ENCODE measurements at regions not wholly inside any gene's neighbourhood (a gene's known extent, or its start where the extent isn't known, plus 50 kb on each side); places are given as distances from the start of the nearest gene placed in this dataset.

DNA sequence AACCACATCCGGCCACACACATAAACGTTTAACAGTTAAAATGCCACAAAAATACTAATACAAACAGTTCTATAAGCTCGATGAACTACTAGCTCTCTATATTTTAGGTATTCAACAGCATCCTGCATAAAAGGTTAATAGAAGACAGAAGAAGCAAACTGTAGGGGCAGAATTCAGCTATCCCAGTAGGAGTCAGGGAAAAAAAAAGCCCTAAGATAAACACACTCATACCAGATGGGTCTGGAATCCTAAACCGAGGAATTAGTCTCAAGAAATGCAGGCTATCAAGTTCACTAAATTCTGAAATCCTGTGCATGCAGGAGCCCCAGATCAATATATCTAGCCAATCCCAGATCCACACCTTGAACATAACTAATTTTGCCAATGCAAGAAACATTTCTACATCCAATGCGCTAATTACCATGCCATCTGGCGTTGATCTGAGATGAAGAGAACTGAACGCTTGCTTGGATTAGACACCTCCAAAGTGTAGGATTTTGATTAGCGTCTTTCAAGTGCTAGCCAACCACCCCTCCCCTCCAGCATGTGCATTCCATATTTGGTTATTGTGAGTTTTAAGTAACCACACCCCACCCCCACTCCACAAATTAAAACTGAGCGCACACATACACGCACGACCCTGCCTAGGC lies 512.2 kb upstream of the INTU start:
- no peak for DNase-seq (ENCODE audit: low read depth in 2 of 2)
- TF ChIP-seq EZH2 (IDR thresholded peaks at IDR 0.05; ENCODE audit: low read length, missing control alignments) = no peak
- TF ChIP-seq, protein P1, sequence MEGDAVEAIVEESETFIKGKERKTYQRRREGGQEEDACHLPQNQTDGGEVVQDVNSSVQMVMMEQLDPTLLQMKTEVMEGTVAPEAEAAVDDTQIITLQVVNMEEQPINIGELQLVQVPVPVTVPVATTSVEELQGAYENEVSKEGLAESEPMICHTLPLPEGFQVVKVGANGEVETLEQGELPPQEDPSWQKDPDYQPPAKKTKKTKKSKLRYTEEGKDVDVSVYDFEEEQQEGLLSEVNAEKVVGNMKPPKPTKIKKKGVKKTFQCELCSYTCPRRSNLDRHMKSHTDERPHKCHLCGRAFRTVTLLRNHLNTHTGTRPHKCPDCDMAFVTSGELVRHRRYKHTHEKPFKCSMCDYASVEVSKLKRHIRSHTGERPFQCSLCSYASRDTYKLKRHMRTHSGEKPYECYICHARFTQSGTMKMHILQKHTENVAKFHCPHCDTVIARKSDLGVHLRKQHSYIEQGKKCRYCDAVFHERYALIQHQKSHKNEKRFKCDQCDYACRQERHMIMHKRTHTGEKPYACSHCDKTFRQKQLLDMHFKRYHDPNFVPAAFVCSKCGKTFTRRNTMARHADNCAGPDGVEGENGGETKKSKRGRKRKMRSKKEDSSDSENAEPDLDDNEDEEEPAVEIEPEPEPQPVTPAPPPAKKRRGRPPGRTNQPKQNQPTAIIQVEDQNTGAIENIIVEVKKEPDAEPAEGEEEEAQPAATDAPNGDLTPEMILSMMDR (conservative IDR thresholded peaks at IDR 0.05 in 1 of 2, IDR thresholded peaks at IDR 0.05 in 1 of 2; ENCODE audit: low read depth in 1 of 2, low read length in 2 of 2) = no peak
- H4K20me1 ChIP-seq (ENCODE audit: control insufficient read depth, extremely low read depth, insufficient read depth, low read length) = no peaks in the 10 kb centered on the region
- H3K4me2 ChIP-seq (ENCODE audit: extremely low read depth, insufficient read depth, low read length) = no peak overlapping the region
- H3K36me3 ChIP-seq (ENCODE audit: control insufficient read depth, insufficient read depth, low read length) = no peaks in the 10 kb centered on the region
- no peaks in the 10 kb centered on the region for H3K4me1 ChIP-seq (ENCODE audit: control insufficient read depth, extremely low read depth, insufficient read depth, low read length)
- H3K9me3 ChIP-seq (ENCODE audit: control insufficient read depth, insufficient read depth, low read depth, low read length) = no peaks in the 10 kb centered on the region
- H3K4me3 ChIP-seq (replicated peaks in 1 of 4; ENCODE audit: control extremely low read depth in 1 of 4, insufficient read depth in 1 of 4, low read depth in 3 of 4, low read length in 4 of 4) = no peak overlapping the region
- no peak overlapping the region for H3K9ac ChIP-seq (ENCODE audit: insufficient read depth, low read length)
- H3K27ac ChIP-seq (ENCODE audit: insufficient read depth, low read length) = no peak overlapping the region
- no peaks in the 10 kb centered on the region for H3K79me2 ChIP-seq (ENCODE audit: control insufficient read depth, insufficient read depth, low read length)
- H3K27me3 ChIP-seq (ENCODE audit: control insufficient read depth, insufficient read depth, low read length) = no peaks in the 10 kb centered on the region
- H2AFZ ChIP-seq (ENCODE audit: low read length) = no peak overlapping the region

DNA sequence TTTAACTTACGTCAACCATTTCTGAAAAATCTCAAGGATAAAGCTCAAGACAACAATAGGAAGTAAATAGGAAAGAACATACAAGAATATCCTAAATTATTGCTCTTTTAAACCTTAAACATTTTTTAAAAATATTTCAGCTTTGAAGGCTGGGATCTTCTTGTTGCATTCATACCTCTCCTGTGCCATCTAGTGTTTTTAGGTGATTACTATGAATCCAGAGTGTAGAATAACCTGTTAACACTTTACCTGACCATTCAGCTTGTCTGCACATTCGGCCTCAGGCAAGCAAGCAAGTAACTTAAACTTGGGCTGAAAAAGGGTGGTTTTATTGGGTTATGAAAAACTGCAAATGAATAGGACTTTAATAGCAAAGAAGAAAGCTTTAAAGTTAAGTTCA lies 507.8 kb upstream of the INTU start:
- H3K4me1 ChIP-seq (ENCODE audit: control insufficient read depth, extremely low read depth, insufficient read depth, low read length) = no peaks in the 10 kb centered on the region
- no peaks in the 10 kb centered on the region for H3K36me3 ChIP-seq (ENCODE audit: control insufficient read depth, insufficient read depth, low read length)
- peak; percentile 23 to 36 for DNase-seq (ENCODE audit: low read depth in 2 of 2)
- H3K79me2 ChIP-seq (ENCODE audit: control insufficient read depth, insufficient read depth, low read length) = no peaks in the 10 kb centered on the region
- H3K9me3 ChIP-seq (ENCODE audit: control insufficient read depth, insufficient read depth, low read depth, low read length) = no peaks in the 10 kb centered on the region
- no peak overlapping the region for H3K27ac ChIP-seq (ENCODE audit: insufficient read depth, low read length)
- no peak overlapping the region for H3K9ac ChIP-seq (ENCODE audit: insufficient read depth, low read length)
- no peak overlapping the region for H2AFZ ChIP-seq (ENCODE audit: low read length)
- H3K27me3 ChIP-seq (ENCODE audit: control insufficient read depth, insufficient read depth, low read length) = no peaks in the 10 kb centered on the region
- H3K4me3 ChIP-seq (replicated peaks in 1 of 4; ENCODE audit: control extremely low read depth in 1 of 4, insufficient read depth in 1 of 4, low read depth in 3 of 4, low read length in 4 of 4) = no peak overlapping the region
- no peaks in the 10 kb centered on the region for H4K20me1 ChIP-seq (ENCODE audit: control insufficient read depth, extremely low read depth, insufficient read depth, low read length)
- H3K4me2 ChIP-seq (ENCODE audit: extremely low read depth, insufficient read depth, low read length) = no peak overlapping the region
- TF ChIP-seq, protein P1 (conservative IDR thresholded peaks at IDR 0.05 in 1 of 2, IDR thresholded peaks at IDR 0.05 in 1 of 2; ENCODE audit: low read depth in 1 of 2, low read length in 2 of 2) = peak in 1 of 2 donors; percentile 33
- no peak for TF ChIP-seq EZH2 (IDR thresholded peaks at IDR 0.05; ENCODE audit: low read length, missing control alignments)

DNA sequence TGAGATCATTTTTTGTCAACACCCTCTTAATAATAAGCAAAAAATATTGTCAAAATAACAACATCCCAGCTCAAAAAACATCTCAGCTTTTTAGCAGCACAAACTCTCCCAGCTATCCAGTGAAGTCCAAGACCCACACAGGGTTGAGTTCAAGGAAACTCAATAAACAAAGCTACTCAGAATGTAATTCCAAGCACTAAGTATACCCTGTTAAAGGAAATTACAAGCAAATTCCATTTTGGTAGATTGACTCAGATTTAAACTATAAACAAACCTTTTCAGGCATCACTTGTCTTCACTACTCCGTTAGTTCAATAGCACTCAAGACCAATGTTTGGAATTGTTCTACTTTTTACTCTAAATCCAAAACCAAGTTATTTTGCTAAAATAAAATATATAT lies 506.0 kb upstream of the INTU start:
- DNase-seq (ENCODE audit: low read depth in 2 of 2) = no peak
- Histone ChIP-seq H3K79me2 (ENCODE audit: control insufficient read depth, insufficient read depth, low read length) (no peaks in the 10 kb centered on the region), H3K27me3 (ENCODE audit: control insufficient read depth, insufficient read depth, low read length) (no peaks in the 10 kb centered on the region), H3K4me3 (replicated peaks in 1 of 4; ENCODE audit: control extremely low read depth in 1 of 4, insufficient read depth in 1 of 4, low read depth in 3 of 4, low read length in 4 of 4) (no peak overlapping the region), H2AFZ (ENCODE audit: low read length) (no peak overlapping the region), H3K36me3 (ENCODE audit: control insufficient read depth, insufficient read depth, low read length) (no peaks in the 10 kb centered on the region), H3K4me1 (ENCODE audit: control insufficient read depth, extremely low read depth, insufficient read depth, low read length) (no peaks in the 10 kb centered on the region), H4K20me1 (ENCODE audit: control insufficient read depth, extremely low read depth, insufficient read depth, low read length) (no peaks in the 10 kb centered on the region), H3K27ac (ENCODE audit: insufficient read depth, low read length) (no peak overlapping the region), H3K4me2 (ENCODE audit: extremely low read depth, insufficient read depth, low read length) (no peak overlapping the region), H3K9ac (ENCODE audit: insufficient read depth, low read length) (no peak overlapping the region), H3K9me3 (ENCODE audit: control insufficient read depth, insufficient read depth, low read depth, low read length) (no peaks in the 10 kb centered on the region)
- TF ChIP-seq, protein P1 (conservative IDR thresholded peaks at IDR 0.05 in 1 of 2, IDR thresholded peaks at IDR 0.05 in 1 of 2; ENCODE audit: low read depth in 1 of 2, low read length in 2 of 2) = no peak
- no peak for TF ChIP-seq EZH2 (IDR thresholded peaks at IDR 0.05; ENCODE audit: low read length, missing control alignments)

All from fibroblast of lung (primary cell).